ENCODE measurements at regions not wholly inside any gene's neighbourhood (a gene's known extent, or its start where the extent isn't known, plus 50 kb on each side); places are given as distances from the start of the nearest gene placed in this dataset.

GRCh38 chrX:65600106-65600505 lies 65.5 kb upstream of the LAS1L start:
- TF ChIP-seq GLIS3 (CRISPR knock-in tag; IDR thresholded peaks at IDR 0.05) (no peak), RARB (CRISPR knock-in tag; IDR thresholded peaks at IDR 0.05) (no peak), CSRNP3 (CRISPR knock-in tag; IDR thresholded peaks at IDR 0.05) (no peak), PATZ1 (CRISPR knock-in tag; IDR thresholded peaks at IDR 0.05; ENCODE audit: borderline replicate concordance) (no peak), ZNF70 (CRISPR knock-in tag; IDR thresholded peaks at IDR 0.05) (no peak), ARNTL (CRISPR knock-in tag; IDR thresholded peaks at IDR 0.05; ENCODE audit: borderline replicate concordance, low read depth) (no peak), ZFP30 (CRISPR knock-in tag; IDR thresholded peaks at IDR 0.05) (no peak), CSDC2 (CRISPR knock-in tag; IDR thresholded peaks at IDR 0.05) (no peak), ZNF8 (CRISPR knock-in tag; IDR thresholded peaks at IDR 0.05) (no peak), ZC3H10 (CRISPR knock-in tag; IDR thresholded peaks at IDR 0.05) (no peak), ESRRG (CRISPR knock-in tag; IDR thresholded peaks at IDR 0.05) (no peak), CREB5 (CRISPR knock-in tag; IDR thresholded peaks at IDR 0.05; ENCODE audit: low read depth) (no peak), TCF4 (CRISPR knock-in tag; IDR thresholded peaks at IDR 0.05; ENCODE audit: borderline replicate concordance) (no peak)
